ENCODE measurements at regions not wholly inside any gene's neighbourhood (a gene's known extent, or its start where the extent isn't known, plus 50 kb on each side); places are given as distances from the start of the nearest gene placed in this dataset.

- TF ChIP-seq, protein P1, sequence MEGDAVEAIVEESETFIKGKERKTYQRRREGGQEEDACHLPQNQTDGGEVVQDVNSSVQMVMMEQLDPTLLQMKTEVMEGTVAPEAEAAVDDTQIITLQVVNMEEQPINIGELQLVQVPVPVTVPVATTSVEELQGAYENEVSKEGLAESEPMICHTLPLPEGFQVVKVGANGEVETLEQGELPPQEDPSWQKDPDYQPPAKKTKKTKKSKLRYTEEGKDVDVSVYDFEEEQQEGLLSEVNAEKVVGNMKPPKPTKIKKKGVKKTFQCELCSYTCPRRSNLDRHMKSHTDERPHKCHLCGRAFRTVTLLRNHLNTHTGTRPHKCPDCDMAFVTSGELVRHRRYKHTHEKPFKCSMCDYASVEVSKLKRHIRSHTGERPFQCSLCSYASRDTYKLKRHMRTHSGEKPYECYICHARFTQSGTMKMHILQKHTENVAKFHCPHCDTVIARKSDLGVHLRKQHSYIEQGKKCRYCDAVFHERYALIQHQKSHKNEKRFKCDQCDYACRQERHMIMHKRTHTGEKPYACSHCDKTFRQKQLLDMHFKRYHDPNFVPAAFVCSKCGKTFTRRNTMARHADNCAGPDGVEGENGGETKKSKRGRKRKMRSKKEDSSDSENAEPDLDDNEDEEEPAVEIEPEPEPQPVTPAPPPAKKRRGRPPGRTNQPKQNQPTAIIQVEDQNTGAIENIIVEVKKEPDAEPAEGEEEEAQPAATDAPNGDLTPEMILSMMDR (IDR thresholded peaks at IDR 0.05): no peak
- TF ChIP-seq POLR2A (IDR thresholded peaks at IDR 0.05): no peak
These were observed 106.0 kb downstream of the ZNF519 start for GRCh38 chr18:14026199-14026598.

Measured in lower leg skin (tissue), 3 donors.